Neural cell (in vitro differentiated cells): ENCODE measurements at regions not wholly inside any gene's neighbourhood (a gene's known extent, or its start where the extent isn't known, plus 50 kb on each side); places are given as distances from the start of the nearest gene placed in this dataset.

ENCODE experiments used
- H2AFZ ChIP-seq: fragments of 200-600, 300-800 bp; sonication (generic), shearing (Covaris generic); 2 replicates; pipeline ENCODE4 v1.6.0; 2014; ENCODE audit warnings: low read depth, mild to moderate bottlenecking, antibody characterized with exemption, low read length, moderate library complexity
- H3F3A ChIP-seq: fragments of 200-600 bp; shearing (Covaris generic); 2 replicates; pipeline ENCODE4 v1.6.1; 2016; ENCODE audit warnings: mild to moderate bottlenecking, moderate library complexity, mixed read lengths, antibody characterized with exemption, low read length; ENCODE audit not compliant: insufficient read depth, poor library complexity, severe bottlenecking
- H3K27ac ChIP-seq: fragments of 200-600, 300-800 bp; sonication (generic), shearing (Covaris generic); 2 replicates; pipeline ENCODE4 v1.5.1; 2014; ENCODE audit warnings: mild to moderate bottlenecking, low read length, moderate library complexity
- H3K27me3 ChIP-seq: fragments of 300-800, 200-600 bp; sonication (generic), shearing (Covaris generic); 2 replicates; pipeline ENCODE4 v1.6.0; 2014; ENCODE audit warnings: mild to moderate bottlenecking, low read depth, low read length, moderate library complexity; ENCODE audit not compliant: insufficient read depth
- H3K36me3 ChIP-seq: fragments of 300-800, 200-600 bp; sonication (generic), shearing (Covaris generic); 2 replicates; pipeline ENCODE4 v1.5.1; 2014; ENCODE audit warnings: mild to moderate bottlenecking, antibody characterized with exemption, low read length, moderate library complexity; ENCODE audit not compliant: insufficient read depth
- H3K4me2 ChIP-seq: fragments of 300-800, 200-600 bp; sonication (generic), shearing (Covaris generic); 2 replicates; pipeline ENCODE4 v1.6.0; 2014; ENCODE audit warnings: mild to moderate bottlenecking, low read length
- H3K4me3 ChIP-seq: fragments of 300-800, 200-600 bp; sonication (generic), shearing (Covaris generic); 2 replicates; pipeline ENCODE4 v1.5.1; 2014; ENCODE audit warnings: mild to moderate bottlenecking, low read length, moderate library complexity
- H3K79me2 ChIP-seq: fragments of 200-600 bp; shearing (Covaris generic); replicated peaks from 2 replicates; pipeline ENCODE4 v1.6.0; 2014; ENCODE audit warnings: mild to moderate bottlenecking, low read length, moderate library complexity; ENCODE audit not compliant: insufficient read depth
- H3K9ac ChIP-seq: fragments of 300-800, 200-600 bp; sonication (generic), shearing (Covaris generic); 2 replicates; pipeline ENCODE4 v1.6.1; 2016; ENCODE audit warnings: mild to moderate bottlenecking, low read length, mixed read lengths
- H3K9me2 ChIP-seq: fragments of 200-600 bp; shearing (Covaris generic); 2 replicates; pipeline ENCODE4 v1.6.1; 2016; ENCODE audit warnings: mild to moderate bottlenecking, low read length, mixed read lengths; ENCODE audit not compliant: insufficient read depth
- H3K9me3 ChIP-seq: fragments of 200-600, 300-800 bp; sonication (generic), shearing (Covaris generic); 2 replicates; pipeline ENCODE4 v1.6.1; 2016; ENCODE audit warnings: mild to moderate bottlenecking, mixed run types, low read length, moderate library complexity, mixed read lengths
- H4K20me1 ChIP-seq: fragments of 200-600 bp; shearing (Covaris generic); 2 replicates; pipeline ENCODE4 v1.6.1; 2016; ENCODE audit warnings: mild to moderate bottlenecking, mixed run types; ENCODE audit not compliant: insufficient read depth
- EP300 ChIP-seq: fragments of 450-650 bp; conservative IDR thresholded peaks from 2 replicates; pipeline ENCODE4 v1.6.1; 2014; ENCODE audit warnings: antibody characterized with exemption, mild to moderate bottlenecking, moderate library complexity; ENCODE audit not compliant: poor library complexity, severe bottlenecking
- EZH2 ChIP-seq: fragments of 200-600, 300-800 bp; shearing (Covaris generic), sonication (generic); IDR thresholded peaks from 2 replicates; pipeline ENCODE4 v1.6.1; 2014; ENCODE audit warnings: antibody characterized with exemption, low read length, borderline replicate concordance, mild to moderate bottlenecking; ENCODE audit not compliant: insufficient read depth, poor library complexity, severe bottlenecking
- MXI1 ChIP-seq: fragments of 450-650 bp; conservative IDR thresholded peaks from 2 replicates; pipeline ENCODE4 v1.6.1; 2014; ENCODE audit warnings: antibody characterized with exemption, mild to moderate bottlenecking; ENCODE audit not compliant: poor library complexity, severe bottlenecking
- POLR2AphosphoS5 ChIP-seq: IDR thresholded peaks from 2 replicates; pipeline ENCODE4 v1.6.1; 2012
- RAD21 ChIP-seq: fragments of 450-650 bp; conservative IDR thresholded peaks from 2 replicates; pipeline ENCODE4 v1.6.1; 2014; ENCODE audit warnings: antibody characterized with exemption, mild to moderate bottlenecking, moderate library complexity
- SMC3 ChIP-seq: fragments of 450-650 bp; conservative IDR thresholded peaks from 2 replicates; pipeline ENCODE4 v1.6.1; 2014; ENCODE audit warnings: antibody characterized with exemption, mild to moderate bottlenecking, moderate library complexity; ENCODE audit not compliant: poor library complexity
- TAF1 ChIP-seq: IDR thresholded peaks from 2 replicates; pipeline ENCODE4 v1.6.1; 2012; ENCODE audit warnings: low read depth
- TF ChIP-seq, protein P1 (sequence below): IDR thresholded peaks from 2 replicates; pipeline ENCODE4 v1.6.1; 2012; ENCODE audit warnings: borderline replicate concordance
- TF ChIP-seq, protein P2 (sequence below): fragments of 450-650 bp; IDR thresholded peaks from 2 replicates; pipeline ENCODE4 v1.5.1; 2014; ENCODE audit warnings: antibody characterized with exemption, mild to moderate bottlenecking, moderate library complexity; ENCODE audit not compliant: poor library complexity, severe bottlenecking

GRCh38 chr18:38984968-38985367, 1419.4 kb upstream of the CELF4 start:
- no peaks in the 10 kb centered on the region for H3K79me2 ChIP-seq
- H3K4me2 ChIP-seq: no peak overlapping the region
- no peaks in the 10 kb centered on the region for H3K9me3 ChIP-seq
- no peak overlapping the region for H2AFZ ChIP-seq
- no peak overlapping the region for H3K4me3 ChIP-seq
- no peaks in the 10 kb centered on the region for H3K9me2 ChIP-seq
- no peaks in the 10 kb centered on the region for H3K36me3 ChIP-seq
- H3F3A ChIP-seq: no peaks in the 10 kb centered on the region
- no peak for TF ChIP-seq RAD21
- TF ChIP-seq, protein P1, sequence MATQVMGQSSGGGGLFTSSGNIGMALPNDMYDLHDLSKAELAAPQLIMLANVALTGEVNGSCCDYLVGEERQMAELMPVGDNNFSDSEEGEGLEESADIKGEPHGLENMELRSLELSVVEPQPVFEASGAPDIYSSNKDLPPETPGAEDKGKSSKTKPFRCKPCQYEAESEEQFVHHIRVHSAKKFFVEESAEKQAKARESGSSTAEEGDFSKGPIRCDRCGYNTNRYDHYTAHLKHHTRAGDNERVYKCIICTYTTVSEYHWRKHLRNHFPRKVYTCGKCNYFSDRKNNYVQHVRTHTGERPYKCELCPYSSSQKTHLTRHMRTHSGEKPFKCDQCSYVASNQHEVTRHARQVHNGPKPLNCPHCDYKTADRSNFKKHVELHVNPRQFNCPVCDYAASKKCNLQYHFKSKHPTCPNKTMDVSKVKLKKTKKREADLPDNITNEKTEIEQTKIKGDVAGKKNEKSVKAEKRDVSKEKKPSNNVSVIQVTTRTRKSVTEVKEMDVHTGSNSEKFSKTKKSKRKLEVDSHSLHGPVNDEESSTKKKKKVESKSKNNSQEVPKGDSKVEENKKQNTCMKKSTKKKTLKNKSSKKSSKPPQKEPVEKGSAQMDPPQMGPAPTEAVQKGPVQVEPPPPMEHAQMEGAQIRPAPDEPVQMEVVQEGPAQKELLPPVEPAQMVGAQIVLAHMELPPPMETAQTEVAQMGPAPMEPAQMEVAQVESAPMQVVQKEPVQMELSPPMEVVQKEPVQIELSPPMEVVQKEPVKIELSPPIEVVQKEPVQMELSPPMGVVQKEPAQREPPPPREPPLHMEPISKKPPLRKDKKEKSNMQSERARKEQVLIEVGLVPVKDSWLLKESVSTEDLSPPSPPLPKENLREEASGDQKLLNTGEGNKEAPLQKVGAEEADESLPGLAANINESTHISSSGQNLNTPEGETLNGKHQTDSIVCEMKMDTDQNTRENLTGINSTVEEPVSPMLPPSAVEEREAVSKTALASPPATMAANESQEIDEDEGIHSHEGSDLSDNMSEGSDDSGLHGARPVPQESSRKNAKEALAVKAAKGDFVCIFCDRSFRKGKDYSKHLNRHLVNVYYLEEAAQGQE: no peak
- no peak for TF ChIP-seq TAF1
- TF ChIP-seq POLR2AphosphoS5: no peak
- TF ChIP-seq, protein P2, sequence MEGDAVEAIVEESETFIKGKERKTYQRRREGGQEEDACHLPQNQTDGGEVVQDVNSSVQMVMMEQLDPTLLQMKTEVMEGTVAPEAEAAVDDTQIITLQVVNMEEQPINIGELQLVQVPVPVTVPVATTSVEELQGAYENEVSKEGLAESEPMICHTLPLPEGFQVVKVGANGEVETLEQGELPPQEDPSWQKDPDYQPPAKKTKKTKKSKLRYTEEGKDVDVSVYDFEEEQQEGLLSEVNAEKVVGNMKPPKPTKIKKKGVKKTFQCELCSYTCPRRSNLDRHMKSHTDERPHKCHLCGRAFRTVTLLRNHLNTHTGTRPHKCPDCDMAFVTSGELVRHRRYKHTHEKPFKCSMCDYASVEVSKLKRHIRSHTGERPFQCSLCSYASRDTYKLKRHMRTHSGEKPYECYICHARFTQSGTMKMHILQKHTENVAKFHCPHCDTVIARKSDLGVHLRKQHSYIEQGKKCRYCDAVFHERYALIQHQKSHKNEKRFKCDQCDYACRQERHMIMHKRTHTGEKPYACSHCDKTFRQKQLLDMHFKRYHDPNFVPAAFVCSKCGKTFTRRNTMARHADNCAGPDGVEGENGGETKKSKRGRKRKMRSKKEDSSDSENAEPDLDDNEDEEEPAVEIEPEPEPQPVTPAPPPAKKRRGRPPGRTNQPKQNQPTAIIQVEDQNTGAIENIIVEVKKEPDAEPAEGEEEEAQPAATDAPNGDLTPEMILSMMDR: no peak
- TF ChIP-seq SMC3: no peak
- TF ChIP-seq EP300: no peak
- no peak for TF ChIP-seq MXI1
- TF ChIP-seq EZH2: no peak
- no peak overlapping the region for H3K27ac ChIP-seq
- H3K9ac ChIP-seq: no peak overlapping the region
- no peaks in the 10 kb centered on the region for H4K20me1 ChIP-seq
- no peaks in the 10 kb centered on the region for H3K27me3 ChIP-seq

- no peaks in the 10 kb centered on the region for H4K20me1 ChIP-seq
- no peak overlapping the region for H2AFZ ChIP-seq
- H3K9me3 ChIP-seq: no peaks in the 10 kb centered on the region
- no peak for TF ChIP-seq EZH2
- no peak for TF ChIP-seq MXI1
- TF ChIP-seq, protein P2: no peak
- TF ChIP-seq TAF1: no peak
- TF ChIP-seq EP300: no peak
- no peak for TF ChIP-seq RAD21
- TF ChIP-seq, protein P1: no peak
- TF ChIP-seq SMC3: no peak
- H3F3A ChIP-seq: no peaks in the 10 kb centered on the region
- no peaks in the 10 kb centered on the region for H3K9me2 ChIP-seq
- no peaks in the 10 kb centered on the region for H3K27me3 ChIP-seq
- no peak overlapping the region for H3K9ac ChIP-seq
- no peak overlapping the region for H3K27ac ChIP-seq
- H3K36me3 ChIP-seq: no peaks in the 10 kb centered on the region
- no peaks in the 10 kb centered on the region for H3K79me2 ChIP-seq
- H3K4me2 ChIP-seq: no peak overlapping the region
- no peak overlapping the region for H3K4me3 ChIP-seq
Observed at GRCh38 chr18:38982072-38982471, 1416.5 kb upstream of the CELF4 start.
